Endometrium (tissue), 2 donors: ENCODE measurements at regions not wholly inside any gene's neighbourhood (a gene's known extent, or its start where the extent isn't known, plus 50 kb on each side); places are given as distances from the start of the nearest gene placed in this dataset.

Experiments used
- FAIRE-seq: peaks from 2 replicates; lab custom pipeline; 2012; peaks lifted over from hg19 to GRCh38; lab: Jason Lieb, UNC
- donor health status: control.
- donor health status: control.

- FAIRE-seq: no peak
These were observed 205.7 kb upstream of the PUM3 start for GRCh38 chr9:3049636-3050035.

- FAIRE-seq: peak; percentile 18
These were observed 204.0 kb upstream of the PUM3 start for GRCh38 chr9:3047912-3048311.

- no peak for FAIRE-seq
These were observed 201.3 kb upstream of the PUM3 start for GRCh38 chr9:3045153-3045552.

GRCh38 chr9:3043369-3043768 lies 199.5 kb upstream of the PUM3 start:
- no peak for FAIRE-seq

GRCh38 chr9:3040761-3041160 lies 196.9 kb upstream of the PUM3 start:
- no peak for FAIRE-seq

GRCh38 chr9:3036333-3036700 lies 192.4 kb upstream of the PUM3 start:
- no peak for FAIRE-seq

GRCh38 chr9:3035579-3036332 lies 191.9 kb upstream of the PUM3 start:
- no peak for FAIRE-seq

GRCh38 chr9:3032898-3033297 lies 189.0 kb upstream of the PUM3 start:
- FAIRE-seq: no peak

- FAIRE-seq: no peak
These were observed 184.6 kb upstream of the PUM3 start for GRCh38 chr9:3028535-3028934.

GRCh38 chr9:3027210-3027609 lies 183.3 kb upstream of the PUM3 start:
- no peak for FAIRE-seq

GRCh38 chr9:3023449-3023848 lies 179.6 kb upstream of the PUM3 start:
- no peak for FAIRE-seq

- FAIRE-seq: no peak
These were observed 174.9 kb upstream of the PUM3 start for GRCh38 chr9:3018691-3019230.

GRCh38 chr9:3018071-3018470 lies 174.2 kb upstream of the PUM3 start:
- no peak for FAIRE-seq

GRCh38 chr9:3014178-3014577 lies 170.3 kb upstream of the PUM3 start:
- FAIRE-seq: no peak

GRCh38 chr9:3012842-3013241 lies 168.9 kb upstream of the PUM3 start:
- FAIRE-seq: no peak

GRCh38 chr9:3012245-3012644 lies 168.3 kb upstream of the PUM3 start:
- FAIRE-seq: no peak

- FAIRE-seq: no peak
These were observed 164.2 kb upstream of the PUM3 start for GRCh38 chr9:3008091-3008490.

GRCh38 chr9:3007326-3007725 lies 163.4 kb upstream of the PUM3 start:
- FAIRE-seq: no peak

GRCh38 chr9:3006851-3007250 lies 163.0 kb upstream of the PUM3 start:
- FAIRE-seq: no peak

GRCh38 chr9:3004572-3004971 lies 160.7 kb upstream of the PUM3 start:
- no peak for FAIRE-seq

- no peak for FAIRE-seq
These were observed 157.4 kb upstream of the PUM3 start for GRCh38 chr9:3001311-3001710.

GRCh38 chr9:2992427-2992826 lies 148.5 kb upstream of the PUM3 start:
- FAIRE-seq: no peak

GRCh38 chr9:2991292-2991691 lies 147.4 kb upstream of the PUM3 start:
- FAIRE-seq: no peak

- FAIRE-seq: no peak
These were observed 143.8 kb upstream of the PUM3 start for GRCh38 chr9:2987679-2988078.
